NCI-H2227 treated with DMSO at 0.1 percent for 48 hours (cell line): ENCODE measurements at regions not wholly inside any gene's neighbourhood (a gene's known extent, or its start where the extent isn't known, plus 50 kb on each side); places are given as distances from the start of the nearest gene placed in this dataset.

Experiments used
- DNase-seq: peaks from one replicate; lab custom pipeline; 2025; lab: John Stamatoyannopoulos, UW

DNA sequence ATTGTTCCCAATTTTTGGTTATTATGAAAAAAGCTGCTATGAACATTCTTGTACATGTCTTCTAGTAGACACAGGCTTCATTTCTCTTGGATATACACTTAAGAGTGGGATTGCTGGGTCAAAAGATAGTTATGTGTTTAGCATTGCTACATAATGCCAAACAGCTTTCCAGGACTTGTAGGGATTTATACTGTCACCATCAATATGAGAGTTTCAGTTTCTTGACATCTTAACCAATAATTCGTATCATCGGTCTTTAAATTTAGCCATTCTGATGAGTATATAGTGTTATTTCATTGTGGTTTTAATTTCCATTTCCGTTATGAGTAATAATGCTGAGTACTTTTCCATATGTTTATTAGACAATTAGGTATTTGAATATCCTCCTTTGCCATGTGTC, 190.3 kb upstream of the PFN2 start:
- no peak for DNase-seq

DNA sequence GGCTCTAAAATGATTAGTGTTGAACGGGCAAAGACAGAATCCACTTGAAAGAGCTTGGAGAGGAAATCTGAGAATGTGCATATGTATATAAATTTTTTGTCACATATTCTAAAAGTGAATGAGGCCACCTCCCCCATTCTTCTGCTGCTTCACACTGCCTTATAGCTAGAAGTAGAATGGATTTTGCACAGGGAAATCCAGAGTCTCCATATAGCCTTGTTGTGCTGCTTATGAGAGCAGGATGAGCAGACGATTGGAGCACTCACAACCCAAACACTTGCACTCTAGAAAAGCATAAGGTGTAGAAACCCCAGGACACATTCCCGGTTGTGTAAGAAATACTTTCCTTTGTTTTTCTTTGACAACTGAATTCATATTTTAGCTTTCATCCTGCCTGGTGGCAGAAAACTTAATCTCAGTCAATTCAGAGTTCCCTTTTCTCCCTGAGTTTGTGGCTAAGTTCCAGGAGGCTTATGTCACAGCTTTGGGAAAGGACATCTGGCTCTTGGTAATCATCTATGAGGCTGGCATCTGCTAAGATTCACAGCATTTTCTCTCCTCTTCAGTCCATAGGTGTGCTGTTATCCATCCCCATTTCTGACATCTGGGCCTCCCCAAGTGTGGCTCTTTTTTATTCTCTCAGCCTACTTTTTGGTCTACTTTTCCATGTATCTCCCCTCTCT, 188.4 kb upstream of the PFN2 start:
- no peak for DNase-seq

DNA sequence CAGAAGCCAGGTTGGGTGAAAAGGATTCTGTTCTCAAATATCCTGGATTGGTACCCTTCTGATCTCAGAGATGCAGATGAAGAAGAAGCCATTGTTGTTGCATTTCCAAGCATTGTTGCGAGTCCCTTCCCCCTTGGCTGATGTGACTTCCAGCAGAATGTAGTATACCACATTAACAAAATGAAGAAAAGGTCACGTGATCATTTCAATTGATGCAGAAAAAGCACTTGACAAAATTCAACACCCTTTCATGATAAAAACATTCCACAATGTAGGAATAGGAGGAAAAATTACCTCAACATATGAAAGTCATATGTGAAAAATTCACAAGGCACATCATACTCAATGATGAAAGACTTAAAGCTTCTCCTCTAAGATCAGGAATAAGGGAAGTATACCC, 181.9 kb upstream of the PFN2 start:
- no peak for DNase-seq

DNA sequence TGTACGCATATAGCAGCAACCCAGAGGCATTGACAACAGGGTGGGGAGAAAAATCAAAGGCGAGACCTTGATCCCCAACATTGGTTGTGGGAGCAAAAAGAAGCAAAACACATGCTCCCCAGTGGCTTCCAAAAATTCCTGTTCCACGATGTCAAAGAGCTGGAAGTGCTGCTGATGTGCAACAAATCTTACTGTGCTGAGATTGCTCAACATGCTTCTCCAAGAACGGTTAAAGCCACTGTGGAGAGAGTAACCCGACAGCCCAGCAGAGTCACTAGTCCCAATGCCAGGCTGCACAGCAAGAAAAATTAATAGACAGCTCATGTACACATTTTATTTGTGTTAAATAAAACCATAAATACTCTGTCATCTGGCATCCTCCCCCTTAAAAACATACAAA, 179.9 kb upstream of the PFN2 start:
- DNase-seq = no peak

DNA sequence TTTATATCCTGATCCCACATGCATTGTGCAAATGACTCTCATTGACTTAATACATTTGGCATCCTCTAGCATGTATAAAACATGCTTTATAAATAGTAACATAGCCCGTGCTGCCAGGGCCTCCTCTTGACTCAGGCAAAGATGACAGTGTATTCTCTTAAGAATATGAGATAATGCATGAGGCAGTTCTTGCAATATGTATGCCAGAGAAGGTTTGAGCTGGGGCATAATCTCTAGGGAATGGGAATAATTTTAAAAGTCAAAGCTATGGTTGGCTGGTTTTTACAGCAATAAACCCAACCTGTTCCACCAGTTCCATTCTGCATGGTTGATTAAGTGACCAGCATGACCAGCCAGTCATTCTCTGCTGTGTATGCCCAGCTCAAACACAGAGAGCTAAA, 179.0 kb upstream of the PFN2 start:
- DNase-seq = no peak

DNA sequence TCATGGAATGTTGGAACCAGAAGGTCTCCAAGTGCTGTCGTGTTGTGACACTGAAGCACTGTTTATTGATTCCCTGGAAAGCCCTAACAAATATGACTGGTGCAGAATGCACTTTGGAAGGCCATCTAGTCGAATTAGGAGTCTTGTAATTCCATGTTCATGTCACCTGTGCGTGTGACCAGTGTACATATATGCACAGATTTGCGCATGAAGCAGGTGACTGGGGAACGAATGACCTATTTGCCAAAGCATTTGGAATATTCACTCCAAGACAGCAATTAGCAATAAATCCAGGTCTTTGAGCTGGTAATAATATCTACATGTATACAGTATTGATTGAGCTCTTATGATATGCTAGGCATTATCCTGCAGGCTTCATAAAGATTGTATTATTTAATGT, 177.5 kb upstream of the PFN2 start:
- DNase-seq = no peak

DNA sequence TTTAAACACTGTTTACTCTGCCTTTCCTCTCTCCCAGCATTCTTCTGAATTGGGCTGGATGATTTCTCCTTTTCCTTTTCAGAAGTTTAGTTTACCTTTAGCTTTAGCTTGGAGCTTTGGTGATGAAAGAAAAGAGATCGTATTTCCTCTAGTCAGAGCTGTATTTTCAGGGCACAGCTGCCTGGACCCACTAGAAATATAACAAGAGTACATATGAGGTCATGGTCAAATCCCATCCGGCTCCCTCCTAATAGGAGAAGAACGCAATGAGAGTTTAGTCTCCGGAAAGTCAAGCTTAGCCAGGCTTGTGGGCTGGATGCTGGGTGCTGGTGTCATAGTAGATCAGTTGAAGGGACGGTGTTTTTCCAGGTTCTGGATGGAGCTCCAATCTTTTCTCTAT, 177.1 kb upstream of the PFN2 start:
- no peak for DNase-seq

DNA sequence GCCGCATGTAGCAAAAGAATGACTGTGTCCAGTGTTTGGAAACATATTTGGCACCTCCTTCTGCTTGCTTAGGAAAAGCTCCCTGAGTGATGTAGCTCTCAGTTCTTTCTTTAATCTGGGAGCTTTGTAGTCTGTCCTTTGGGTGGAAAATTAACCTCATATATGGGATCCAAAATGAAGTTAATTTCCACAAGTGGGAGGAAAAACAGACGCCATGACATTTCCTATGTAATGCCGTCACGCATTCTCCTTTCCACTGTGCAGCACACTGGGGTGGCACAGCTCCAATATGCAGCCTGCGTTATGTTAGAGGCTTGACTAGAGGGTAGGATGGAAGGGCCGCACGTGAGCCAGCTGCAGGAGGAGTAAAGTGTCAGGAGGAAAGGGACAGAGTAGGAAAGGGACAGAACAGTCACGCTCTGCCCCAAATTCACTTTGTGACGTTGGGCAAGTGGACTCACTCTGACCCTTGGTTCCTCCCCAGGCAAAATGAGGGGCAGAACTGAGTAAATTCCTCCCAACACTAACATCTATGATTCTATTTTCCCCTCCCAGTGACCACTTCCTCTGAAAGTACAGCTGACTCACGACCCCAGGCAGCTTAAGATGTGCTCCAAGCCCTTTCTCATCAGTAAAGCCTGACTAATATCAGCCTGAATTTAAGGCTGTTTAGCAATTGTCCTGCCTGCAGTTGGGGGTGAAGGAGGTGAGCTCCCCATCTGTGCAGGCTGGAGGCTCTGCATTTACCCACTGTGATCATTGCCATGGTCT, 176.5 kb upstream of the PFN2 start:
- DNase-seq = no peak

DNA sequence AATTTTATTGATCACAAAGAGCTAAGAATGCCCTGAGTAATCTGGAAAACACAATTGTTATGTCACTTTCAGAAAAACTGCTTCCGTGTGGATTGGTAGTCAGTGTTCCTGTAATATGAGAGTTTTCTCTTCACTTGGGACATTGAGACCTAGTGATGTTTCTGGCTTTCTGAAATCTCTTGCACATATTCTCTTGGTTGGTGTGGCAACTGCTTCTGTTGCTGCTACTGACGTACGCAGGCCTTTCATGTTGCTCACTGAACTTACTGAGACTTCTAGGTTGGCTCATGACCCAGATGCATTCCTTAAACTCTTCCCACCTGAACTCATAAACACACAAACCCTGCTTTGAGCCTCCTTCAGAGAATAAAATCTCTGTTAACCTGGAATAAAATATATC, 175.0 kb upstream of the PFN2 start:
- no peak for DNase-seq

DNA sequence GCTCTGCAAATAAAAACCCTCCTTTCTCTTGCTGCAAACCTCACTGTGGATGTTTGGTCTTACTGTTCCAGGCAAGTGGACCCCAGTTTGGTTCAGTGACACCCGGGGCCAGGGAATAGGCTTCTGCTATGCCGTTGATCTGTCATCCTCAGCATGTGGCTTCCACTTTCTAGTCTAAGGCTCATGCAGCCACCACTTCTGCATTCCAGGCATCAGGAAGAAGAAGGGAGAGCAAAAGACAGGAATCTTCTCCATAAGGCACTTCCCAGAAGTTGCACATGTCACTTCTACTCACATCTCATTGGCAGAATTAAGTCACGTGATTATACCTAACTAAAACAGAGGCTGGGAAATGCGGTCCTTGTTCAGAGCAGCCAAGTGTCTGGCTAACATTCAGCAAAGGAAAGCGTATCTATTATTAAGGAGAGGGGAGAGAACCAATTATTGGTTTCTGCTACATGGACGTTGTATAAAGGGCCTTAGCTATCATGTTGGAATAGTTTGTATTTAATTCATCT, 173.6 kb upstream of the PFN2 start:
- DNase-seq = no peak

DNA sequence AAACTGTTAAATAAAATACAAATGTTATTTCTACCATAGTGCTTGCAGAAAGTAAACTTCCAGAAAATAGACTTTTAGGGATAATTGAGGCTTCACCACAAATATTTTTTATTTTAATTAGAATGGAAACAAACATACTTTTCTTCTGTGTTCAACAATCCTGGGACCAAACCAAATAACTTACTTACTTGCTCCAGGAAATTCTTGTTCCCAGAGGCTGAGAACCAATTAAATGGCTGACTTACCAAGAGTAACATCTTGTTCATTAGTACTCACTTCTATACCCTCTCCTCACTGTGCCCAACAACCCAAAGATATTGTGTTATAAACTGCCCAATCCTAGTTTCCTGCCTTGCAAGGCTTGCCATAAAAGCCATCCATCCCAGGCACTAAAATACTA, 172.2 kb upstream of the PFN2 start:
- no peak for DNase-seq

DNA sequence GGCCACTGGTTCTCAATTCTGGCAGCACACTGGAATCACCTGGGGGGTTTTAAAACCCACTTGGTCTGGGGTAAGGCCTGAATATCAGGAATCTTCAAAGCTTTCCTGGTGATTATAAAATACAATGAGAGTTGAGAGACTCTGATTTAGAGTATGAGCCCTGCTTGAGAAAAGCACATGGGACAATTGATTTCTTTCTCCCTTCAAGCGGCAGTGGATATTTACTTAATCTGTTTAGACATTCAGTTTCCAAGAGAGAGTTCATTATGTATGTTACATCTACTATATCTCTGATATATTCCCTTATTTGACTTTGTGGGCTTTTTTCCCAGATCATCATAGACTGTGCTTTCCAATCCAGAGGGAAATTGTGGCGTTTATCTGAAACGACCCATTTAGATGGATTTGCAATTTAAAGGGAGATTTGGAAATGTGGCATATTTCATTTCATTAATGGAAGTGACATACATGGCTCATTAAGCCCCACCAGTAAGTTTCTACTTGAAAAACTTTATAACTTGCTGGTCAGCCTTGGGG, 171.2 kb upstream of the PFN2 start:
- DNase-seq = no peak

DNA sequence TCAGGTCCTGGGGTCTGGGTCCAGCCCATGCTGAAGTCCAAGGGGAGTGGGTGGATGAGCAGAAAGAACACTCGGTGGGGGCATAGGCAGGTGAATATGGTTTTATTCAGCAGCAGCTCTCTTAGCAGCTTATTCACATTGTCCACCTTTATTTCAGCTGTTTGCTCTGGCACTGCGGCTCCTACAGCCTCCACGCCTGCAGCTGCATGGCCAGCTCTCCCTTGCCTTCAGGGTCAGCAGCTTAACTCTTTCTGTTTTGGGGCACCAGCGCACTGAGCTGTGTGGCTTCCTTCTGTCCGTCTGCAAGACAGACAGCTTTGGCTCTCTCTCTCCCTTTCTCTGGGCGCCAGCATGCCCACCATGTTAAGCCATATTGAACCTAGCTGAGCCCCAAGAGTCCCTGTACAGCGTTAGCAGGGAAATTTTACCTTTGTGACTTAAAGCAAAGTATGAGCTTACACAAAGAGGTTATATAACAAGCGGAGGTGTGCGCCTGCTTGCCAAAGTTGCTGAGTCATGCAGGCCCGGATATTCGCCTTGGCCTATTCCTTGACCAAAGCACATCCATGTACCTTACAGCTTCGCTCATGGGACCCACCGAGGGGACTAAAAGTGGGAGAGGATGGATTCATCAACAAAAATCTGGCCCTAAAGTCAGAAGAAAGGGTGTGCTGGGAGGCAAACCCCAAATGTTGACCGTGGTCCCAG, 170.1 kb upstream of the PFN2 start:
- no peak for DNase-seq

DNA sequence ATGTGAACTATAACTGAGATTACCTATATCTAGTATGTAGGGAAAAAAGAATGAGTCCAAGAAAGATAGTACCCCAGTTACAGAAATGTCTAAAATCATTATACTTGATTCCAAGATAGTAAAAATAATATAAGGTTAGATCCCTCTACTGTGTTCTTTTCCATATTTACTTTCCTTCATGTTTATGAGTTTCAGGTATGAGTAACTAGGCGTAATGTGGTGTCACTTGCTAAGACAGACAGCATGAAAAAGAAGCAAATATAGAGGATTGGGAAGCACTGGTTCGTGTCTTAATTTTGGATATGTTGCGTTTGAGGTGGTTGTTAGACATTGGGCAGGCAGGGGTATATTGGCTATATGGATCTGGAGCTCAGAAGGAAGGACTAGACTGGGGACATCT, 168.1 kb upstream of the PFN2 start:
- no peak for DNase-seq

DNA sequence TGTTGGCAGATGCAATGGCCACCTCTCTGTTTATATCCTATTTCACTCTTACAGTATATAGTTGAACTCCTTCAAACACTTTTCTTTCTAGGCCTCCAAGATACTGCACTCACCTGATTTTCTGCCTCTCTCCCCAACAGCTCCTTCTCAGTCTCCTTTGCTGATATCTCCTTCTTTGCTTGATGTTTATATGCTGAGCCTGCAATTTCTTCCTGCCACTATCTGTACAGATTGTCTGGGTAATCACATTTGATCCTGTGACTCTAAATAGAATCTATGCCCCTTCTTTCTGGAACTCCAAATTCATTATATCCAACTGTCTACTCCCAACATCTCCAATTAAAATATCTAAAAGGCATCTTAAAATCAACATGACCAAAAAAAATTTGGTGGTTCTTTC, 165.5 kb upstream of the PFN2 start:
- no peak for DNase-seq

DNA sequence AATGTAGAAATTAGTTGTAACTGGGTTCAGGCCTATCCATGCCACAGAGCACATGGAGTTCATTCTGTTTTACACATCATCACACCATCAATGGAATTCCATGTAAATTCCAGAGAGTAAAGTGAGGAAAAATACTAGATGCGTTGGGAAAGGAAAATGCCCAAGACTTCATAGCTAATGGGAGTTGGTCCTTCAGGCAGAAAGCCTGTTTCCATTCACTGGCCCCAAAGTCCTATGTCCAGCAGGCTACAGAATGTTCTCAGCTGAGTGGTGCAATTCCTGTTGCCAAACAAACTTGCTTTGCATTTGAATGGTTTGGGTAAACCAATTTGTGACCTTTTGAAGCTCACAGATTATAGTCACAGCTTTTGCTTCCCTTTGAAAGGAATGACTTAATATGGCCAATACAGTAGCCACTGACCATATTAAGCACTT, 164.6 kb upstream of the PFN2 start:
- DNase-seq = no peak

DNA sequence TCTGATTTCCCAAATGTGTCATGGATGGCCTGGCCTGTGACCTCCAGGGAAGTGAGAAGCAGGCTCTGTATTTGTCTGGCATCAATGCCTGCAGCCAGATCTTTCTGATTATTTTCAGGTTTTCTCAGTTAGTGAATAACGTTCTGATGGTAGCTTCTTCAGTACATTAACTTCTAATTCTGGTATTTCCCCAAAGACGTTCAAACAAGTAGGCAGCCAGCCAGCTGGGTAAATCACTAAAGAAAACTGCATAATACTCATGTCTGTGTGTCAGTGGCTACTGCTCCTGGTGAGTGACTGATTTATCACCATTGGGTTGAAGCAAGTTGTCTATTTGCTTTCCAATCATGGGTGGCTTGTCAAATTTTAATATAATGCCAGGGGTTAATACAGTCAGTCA, 162.6 kb upstream of the PFN2 start:
- no peak for DNase-seq

DNA sequence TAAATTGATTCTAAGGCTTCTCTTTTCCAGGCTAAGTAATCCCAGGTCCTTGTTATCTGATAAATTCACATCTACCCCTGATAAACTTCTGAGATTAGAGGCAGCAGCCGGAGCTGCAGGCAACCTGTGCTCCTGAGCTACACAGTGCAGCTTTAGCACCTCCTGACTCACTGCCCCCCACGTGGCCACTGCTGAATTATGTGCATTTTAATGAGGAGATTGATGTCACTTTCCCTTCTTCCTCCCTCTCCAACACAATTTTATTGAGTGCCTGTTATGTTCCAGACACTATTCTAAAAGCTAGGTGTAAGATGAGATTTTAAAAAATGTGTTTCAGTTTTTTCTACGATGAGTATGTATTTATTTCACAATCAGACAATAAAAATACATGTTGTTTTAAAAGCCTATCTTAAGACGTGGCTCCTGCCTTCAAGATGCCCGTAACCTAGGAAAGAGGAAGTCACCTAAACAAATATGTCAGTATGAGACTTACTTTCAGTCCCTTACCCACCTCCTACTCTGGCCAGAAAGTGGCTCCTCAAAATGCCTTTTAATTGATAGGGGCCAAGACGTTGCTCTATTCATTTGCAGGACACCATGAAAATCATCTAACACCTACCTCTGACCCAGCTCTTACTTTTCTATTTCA, 161.5 kb upstream of the PFN2 start:
- no peak for DNase-seq

DNA sequence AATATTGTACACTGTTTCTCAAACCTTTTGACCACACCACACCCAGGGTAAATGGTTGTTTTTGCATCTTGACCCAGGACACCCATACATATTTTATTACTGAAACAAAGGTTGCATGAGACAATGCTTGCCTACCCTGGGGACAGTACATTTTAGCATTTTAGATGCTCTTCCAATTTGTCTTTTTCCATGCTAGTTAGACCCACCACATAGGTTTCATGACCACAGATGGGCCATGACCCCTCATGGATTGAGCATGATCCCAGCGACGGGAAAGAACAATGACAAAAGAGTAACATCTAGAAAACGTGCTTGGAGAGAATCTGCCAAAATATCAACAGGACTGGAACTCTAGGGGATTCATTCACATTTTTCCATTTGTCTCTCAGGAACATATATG, 161.0 kb upstream of the PFN2 start:
- no peak for DNase-seq

DNA sequence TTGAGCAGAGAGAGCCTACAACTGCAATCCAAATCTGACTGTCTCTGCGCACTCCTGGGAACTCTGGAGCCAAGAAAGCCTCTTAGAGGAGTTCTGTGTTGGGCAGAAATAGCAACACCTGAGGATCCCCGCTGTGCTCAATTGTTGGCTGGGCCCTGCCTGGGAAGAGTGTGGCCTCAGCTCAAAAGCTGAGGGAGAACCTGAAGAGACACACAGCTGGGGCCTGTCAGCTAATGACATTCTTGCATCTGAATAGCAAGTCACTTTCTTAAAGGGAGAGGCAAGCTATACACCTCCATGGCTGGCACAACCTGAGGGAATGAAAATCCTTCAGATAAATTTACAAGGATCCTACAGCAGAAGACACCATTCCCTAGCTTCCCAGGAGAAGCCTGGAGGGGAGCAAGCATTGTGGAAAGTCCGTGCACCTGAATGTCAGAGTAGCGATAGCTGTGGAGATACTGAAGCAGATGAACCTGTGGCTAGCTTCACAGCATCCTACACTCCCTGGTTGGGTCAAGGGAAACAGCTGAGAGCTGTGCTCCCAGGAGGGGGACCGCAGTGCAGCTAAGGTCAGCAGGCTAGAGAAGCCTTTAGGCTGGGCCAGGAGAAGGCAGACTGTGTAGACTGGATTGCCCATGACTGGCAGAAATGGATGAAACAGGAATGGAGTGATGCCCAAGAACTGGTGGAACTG, 159.9 kb upstream of the PFN2 start:
- no peak for DNase-seq

DNA sequence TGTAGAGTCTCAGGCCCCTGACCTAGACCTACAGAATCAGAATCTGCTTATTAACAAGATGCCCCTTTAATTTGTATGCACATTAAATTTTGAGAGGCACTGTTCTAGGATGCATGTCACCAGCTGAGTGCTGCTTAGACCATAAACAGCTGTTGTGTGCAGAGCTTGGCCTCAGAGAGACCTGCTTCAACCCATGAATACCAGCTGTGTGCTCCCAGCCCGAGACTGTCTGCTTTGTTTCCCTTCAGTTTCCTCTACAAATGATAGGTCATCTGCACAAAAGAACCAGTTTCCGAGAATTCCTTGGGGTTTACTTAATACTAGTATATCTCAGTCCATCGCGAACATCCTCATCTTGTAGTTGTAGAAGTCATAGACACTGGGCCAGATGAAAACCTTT, 158.5 kb upstream of the PFN2 start:
- DNase-seq = no peak

DNA sequence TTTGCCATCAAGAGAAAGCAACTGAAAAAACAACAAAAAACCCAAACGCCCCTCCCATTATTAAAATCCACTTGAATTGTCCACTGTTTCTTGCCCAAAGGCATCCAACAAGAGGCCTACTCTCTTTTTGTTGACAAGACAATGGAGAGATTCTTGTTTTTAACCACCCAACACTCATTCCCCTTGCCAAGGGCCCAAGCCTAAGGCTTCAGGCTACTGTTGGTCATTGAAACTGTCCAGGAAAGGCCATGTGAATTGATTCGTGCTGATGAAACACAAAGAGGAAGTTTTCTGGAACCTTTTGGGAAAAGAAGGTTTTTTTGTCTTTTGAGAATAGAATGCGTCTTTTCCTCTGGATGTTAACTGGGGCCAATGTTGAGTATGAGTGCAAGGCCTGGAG, 157.4 kb upstream of the PFN2 start:
- no peak for DNase-seq
